ENCODE measurements at regions not wholly inside any gene's neighbourhood (a gene's known extent, or its start where the extent isn't known, plus 50 kb on each side); places are given as distances from the start of the nearest gene placed in this dataset.

DNA sequence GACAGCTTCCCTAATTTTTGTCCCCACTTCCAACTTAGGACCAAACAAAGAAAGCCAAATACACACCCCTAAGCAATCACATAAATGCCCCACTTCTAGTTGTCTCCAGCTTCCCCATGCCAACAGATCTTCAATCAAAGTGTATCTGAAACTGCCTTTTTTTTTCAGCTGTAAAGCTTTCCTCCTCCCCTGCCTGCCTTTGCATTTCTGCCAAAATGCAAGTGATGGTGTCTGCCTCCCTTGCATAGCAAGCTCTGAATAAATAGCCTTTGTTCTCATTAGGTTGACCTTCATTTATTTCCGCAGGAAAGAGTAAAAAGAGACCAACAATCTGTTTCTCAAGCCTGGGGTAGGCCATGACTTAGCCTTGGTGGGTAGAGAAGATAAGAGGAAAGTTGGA lies 459.4 kb downstream of the GPAM start:
- no peaks in the 10 kb centered on the region for H3K27me3 ChIP-seq
- ATAC-seq (ENCODE audit: low FRiP score in 2 of 2), result no peak
- H3K9me3 ChIP-seq, result no peaks in the 10 kb centered on the region
- no peak overlapping the region for H3K4me3 ChIP-seq
- H3K36me3 ChIP-seq, result no peaks in the 10 kb centered on the region
- 60 to 71% methylated on average over 1 of the region's 1 CpG for WGBS, 2 donors
- DNase-seq, result no peak
- no peaks in the 10 kb centered on the region for H3K4me1 ChIP-seq
- TF ChIP-seq EP300 (IDR thresholded peaks at IDR 0.05) (no peak), CTCF (IDR thresholded peaks at IDR 0.05) (no peak), POLR2A (IDR thresholded peaks at IDR 0.05) (no peak), POLR2AphosphoS5 (IDR thresholded peaks at IDR 0.05) (no peak)
- no peak overlapping the region for H3K27ac ChIP-seq

- no peak for DNase-seq
- no peak overlapping the region for H3K27ac ChIP-seq
- no peak overlapping the region for H3K4me3 ChIP-seq
- no peak for TF ChIP-seq EP300 (IDR thresholded peaks at IDR 0.05)
- no peak for TF ChIP-seq POLR2AphosphoS5 (IDR thresholded peaks at IDR 0.05)
- TF ChIP-seq POLR2A (IDR thresholded peaks at IDR 0.05), result no peak
- H3K27me3 ChIP-seq, result no peaks in the 10 kb centered on the region
- ATAC-seq (ENCODE audit: low FRiP score in 2 of 2), result no peak
- no peaks in the 10 kb centered on the region for H3K9me3 ChIP-seq
- H3K36me3 ChIP-seq, result no peaks in the 10 kb centered on the region
- H3K4me1 ChIP-seq, result no peaks in the 10 kb centered on the region
Observed at GRCh38 chr10:111725050-111725449, 458.5 kb downstream of the GPAM start.

DNA sequence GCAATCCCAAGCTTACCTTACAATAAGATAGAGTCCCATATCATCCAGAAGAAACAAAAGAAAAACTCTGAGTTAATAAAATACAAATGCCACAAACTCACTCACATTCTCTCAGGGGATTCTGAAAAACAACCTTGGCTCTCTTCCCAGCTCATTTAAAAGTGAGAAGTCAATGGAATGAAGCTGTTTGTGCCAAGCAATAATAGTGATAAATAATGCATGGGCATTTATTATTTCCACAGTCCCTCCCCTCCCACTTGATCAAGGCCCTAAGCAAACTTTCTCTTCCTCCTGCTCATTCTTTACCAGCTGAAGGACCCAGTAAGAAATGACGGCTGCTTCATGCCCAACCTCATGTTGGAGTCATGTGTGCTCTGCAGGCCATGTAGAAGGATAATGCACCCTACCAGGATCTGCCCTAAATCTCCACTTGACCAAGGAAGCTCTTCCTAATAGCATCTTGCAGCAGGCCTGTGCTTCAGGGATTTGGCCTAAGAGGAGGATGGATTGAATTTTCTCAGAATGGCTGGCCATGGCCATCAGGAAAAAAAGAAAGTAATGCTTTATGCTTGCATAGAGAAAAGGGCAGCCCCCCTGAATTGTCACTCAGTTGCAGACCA lies 451.3 kb downstream of the GPAM start:
- Histone ChIP-seq H3K27me3 (no peaks in the 10 kb centered on the region), H3K36me3 (no peaks in the 10 kb centered on the region), H3K9me3 (no peaks in the 10 kb centered on the region), H3K4me3 (no peak overlapping the region), H3K4me1 (no peaks in the 10 kb centered on the region), H3K27ac (no peak overlapping the region)
- no peak for DNase-seq
- TF ChIP-seq POLR2A (IDR thresholded peaks at IDR 0.05) (no peak), POLR2AphosphoS5 (IDR thresholded peaks at IDR 0.05) (no peak), EP300 (IDR thresholded peaks at IDR 0.05) (no peak), CTCF (IDR thresholded peaks at IDR 0.05) (no peak)
- 63 to 84% methylated on average over 1 of the region's 1 CpG for WGBS, 2 donors
- no peak for ATAC-seq (ENCODE audit: low FRiP score in 2 of 2)

GRCh38 chr10:111739125-111739873 lies 444.3 kb downstream of the GPAM start:
- DNase-seq (no peak), ATAC-seq (ENCODE audit: low FRiP score in 2 of 2) (no peak)
- Histone ChIP-seq H3K27me3 (no peaks in the 10 kb centered on the region), H3K9me3 (no peaks in the 10 kb centered on the region), H3K4me3 (no peak overlapping the region), H3K36me3 (no peaks in the 10 kb centered on the region), H3K4me1 (no peaks in the 10 kb centered on the region), H3K27ac (no peak overlapping the region)
- no peak for TF ChIP-seq EP300 (IDR thresholded peaks at IDR 0.05)
- TF ChIP-seq POLR2A (IDR thresholded peaks at IDR 0.05), result no peak
- TF ChIP-seq POLR2AphosphoS5 (IDR thresholded peaks at IDR 0.05), result no peak
- TF ChIP-seq CTCF (IDR thresholded peaks at IDR 0.05), result no peak
- WGBS, 2 donors, result 44 to 45% methylated on average over 6 of the region's 6 CpGs

DNA sequence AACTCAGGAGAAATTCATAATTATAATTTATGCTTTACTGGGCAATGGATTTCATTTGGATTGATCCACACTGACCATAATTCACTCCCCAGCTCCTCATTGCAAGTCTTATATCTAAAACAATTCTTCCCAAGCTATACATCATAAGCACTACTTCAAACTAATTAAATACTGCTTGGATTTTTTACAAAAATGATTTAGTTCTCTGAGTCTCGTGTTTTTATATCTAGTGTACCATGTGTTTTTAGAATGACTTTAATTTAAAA lies 443.8 kb downstream of the GPAM start:
- DNase-seq, result no peak
- H3K27ac ChIP-seq, result no peak overlapping the region
- TF ChIP-seq POLR2A (IDR thresholded peaks at IDR 0.05) (no peak), POLR2AphosphoS5 (IDR thresholded peaks at IDR 0.05) (no peak), EP300 (IDR thresholded peaks at IDR 0.05) (no peak), CTCF (IDR thresholded peaks at IDR 0.05) (no peak)
- H3K4me3 ChIP-seq, result no peak overlapping the region
- H3K4me1 ChIP-seq, result no peaks in the 10 kb centered on the region
- H3K36me3 ChIP-seq, result no peaks in the 10 kb centered on the region
- 59 to 62% methylated on average over 1 of the region's 1 CpG for WGBS, 2 donors
- no peaks in the 10 kb centered on the region for H3K27me3 ChIP-seq
- no peak for ATAC-seq (ENCODE audit: low FRiP score in 2 of 2)
- H3K9me3 ChIP-seq, result no peaks in the 10 kb centered on the region

Measured in upper lobe of left lung (tissue), 6 donors.